Colonic mucosa (tissue), 4 donors: ENCODE measurements at regions not wholly inside any gene's neighbourhood (a gene's known extent, or its start where the extent isn't known, plus 50 kb on each side); places are given as distances from the start of the nearest gene placed in this dataset.
"Not testable (repeated sequence)": the region's sequence is repeated elsewhere in the genome, so short reads cannot be mapped to it uniquely, and the experiment has no call there.

Experiments used
- DNase-seq: peaks from one replicate; pipeline ENCODE4 v3.0.0-alpha.2; 2020
- H3K27ac ChIP-seq: fragments of 200-600 bp; one replicate; pipeline ENCODE4 v1.8.0; 2021
- H3K27me3 ChIP-seq: fragments of 200-600 bp; one replicate; pipeline ENCODE4 v1.8.0; 2021
- H3K36me3 ChIP-seq: fragments of 200-600 bp; one replicate; pipeline ENCODE4 v1.8.0; 2021
- H3K4me1 ChIP-seq: fragments of 200-600 bp; one replicate; pipeline ENCODE4 v1.8.0; 2021; ENCODE audit warnings: mild to moderate bottlenecking
- H3K4me3 ChIP-seq: fragments of 200-600 bp; one replicate; pipeline ENCODE4 v1.8.0; 2021
- H3K9ac ChIP-seq, 2 donors: one replicate each; pipeline ENCODE4 v1.7.0; 2013; ENCODE audit warnings: control low read depth in 2 of 2, low read depth in 2 of 2, low read length in 2 of 2
- H3K9me3 ChIP-seq: fragments of 200-600 bp; one replicate; pipeline ENCODE4 v1.8.0; 2021
- intact Hi-C: fragments of 100-400 bp; cut with DNase I; formaldehyde crosslinking; loops from one replicate; pipeline ENCODE4 v1.14.1; 2022
- TF ChIP-seq, protein P1 (sequence below): fragments of 200-600 bp; IDR thresholded peaks from one replicate; pipeline ENCODE4 v1.8.0; 2022; ENCODE audit warnings: antibody characterized with exemption, mild to moderate bottlenecking
- donor health status: healthy.
- donor health status: DM: no; HTN: no; CAD: no.
- donor health status: DM: no; HTN: no; CAD: no.

DNA sequence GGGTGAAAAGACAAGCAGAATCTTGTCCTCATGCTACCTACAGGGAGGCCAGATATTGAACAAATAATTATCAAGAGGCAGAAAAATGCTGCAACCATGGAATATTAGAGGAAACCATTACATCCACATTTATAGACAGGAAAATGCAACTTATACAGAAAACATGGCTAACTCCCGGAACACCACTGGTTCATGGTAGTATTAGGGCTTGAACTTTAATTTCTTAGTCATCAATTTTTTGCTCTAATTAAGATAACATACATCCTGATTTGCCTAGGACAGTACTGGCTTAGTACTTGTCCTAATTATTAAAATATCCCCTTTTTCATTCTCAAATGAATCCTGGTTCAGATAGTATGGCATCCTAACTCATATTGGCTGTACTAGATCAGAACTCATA, 76.3 kb upstream of the TGFBR2 start:
- TF ChIP-seq, protein P1, sequence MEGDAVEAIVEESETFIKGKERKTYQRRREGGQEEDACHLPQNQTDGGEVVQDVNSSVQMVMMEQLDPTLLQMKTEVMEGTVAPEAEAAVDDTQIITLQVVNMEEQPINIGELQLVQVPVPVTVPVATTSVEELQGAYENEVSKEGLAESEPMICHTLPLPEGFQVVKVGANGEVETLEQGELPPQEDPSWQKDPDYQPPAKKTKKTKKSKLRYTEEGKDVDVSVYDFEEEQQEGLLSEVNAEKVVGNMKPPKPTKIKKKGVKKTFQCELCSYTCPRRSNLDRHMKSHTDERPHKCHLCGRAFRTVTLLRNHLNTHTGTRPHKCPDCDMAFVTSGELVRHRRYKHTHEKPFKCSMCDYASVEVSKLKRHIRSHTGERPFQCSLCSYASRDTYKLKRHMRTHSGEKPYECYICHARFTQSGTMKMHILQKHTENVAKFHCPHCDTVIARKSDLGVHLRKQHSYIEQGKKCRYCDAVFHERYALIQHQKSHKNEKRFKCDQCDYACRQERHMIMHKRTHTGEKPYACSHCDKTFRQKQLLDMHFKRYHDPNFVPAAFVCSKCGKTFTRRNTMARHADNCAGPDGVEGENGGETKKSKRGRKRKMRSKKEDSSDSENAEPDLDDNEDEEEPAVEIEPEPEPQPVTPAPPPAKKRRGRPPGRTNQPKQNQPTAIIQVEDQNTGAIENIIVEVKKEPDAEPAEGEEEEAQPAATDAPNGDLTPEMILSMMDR, result no peak
- Histone ChIP-seq H3K4me1 (no peaks in the 10 kb centered on the region), H3K36me3 (no peaks in the 10 kb centered on the region), H3K9me3 (no peaks in the 10 kb centered on the region), H3K27me3 (no peaks in the 10 kb centered on the region), H3K9ac (no peak overlapping the region), H3K27ac (no peak overlapping the region), H3K4me3 (no peak overlapping the region)
- DNase-seq, result no peak
- intact Hi-C loops, result no loop called here

DNA sequence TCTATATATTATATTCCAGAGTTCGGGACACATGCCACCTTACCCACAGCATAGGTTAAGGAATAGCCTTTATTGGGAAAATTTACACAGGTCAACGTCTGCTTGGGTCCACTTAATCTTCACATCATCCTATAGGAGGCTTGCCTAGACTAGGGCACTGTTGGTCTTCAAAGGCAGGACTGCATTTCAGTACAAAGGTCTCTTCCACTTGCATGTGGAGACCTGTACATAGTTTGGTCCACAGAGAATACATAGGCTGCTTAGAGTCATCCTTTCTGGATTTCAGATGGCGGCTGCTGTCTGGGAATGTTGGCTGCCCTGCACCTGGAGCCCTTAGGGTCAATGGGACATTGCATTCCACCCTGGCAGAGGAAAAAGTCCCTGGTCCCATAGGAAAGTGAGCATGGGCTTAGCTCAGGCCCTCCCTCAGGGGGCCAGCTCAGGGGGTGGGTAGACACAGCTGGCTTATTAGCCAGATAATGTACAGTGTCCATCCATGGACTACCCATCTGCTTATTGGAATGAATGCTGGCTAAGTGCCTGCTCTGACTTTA, 75.3 kb upstream of the TGFBR2 start:
- intact Hi-C loops, result no loop called here
- H3K36me3 ChIP-seq, result no peaks in the 10 kb centered on the region
- no peak overlapping the region for H3K4me3 ChIP-seq
- no peaks in the 10 kb centered on the region for H3K9me3 ChIP-seq
- TF ChIP-seq, protein P1, result no peak
- H3K27ac ChIP-seq, result no peak overlapping the region
- no peaks in the 10 kb centered on the region for H3K4me1 ChIP-seq
- H3K27me3 ChIP-seq, result no peaks in the 10 kb centered on the region
- DNase-seq, result no peak
- no peak overlapping the region for H3K9ac ChIP-seq

DNA sequence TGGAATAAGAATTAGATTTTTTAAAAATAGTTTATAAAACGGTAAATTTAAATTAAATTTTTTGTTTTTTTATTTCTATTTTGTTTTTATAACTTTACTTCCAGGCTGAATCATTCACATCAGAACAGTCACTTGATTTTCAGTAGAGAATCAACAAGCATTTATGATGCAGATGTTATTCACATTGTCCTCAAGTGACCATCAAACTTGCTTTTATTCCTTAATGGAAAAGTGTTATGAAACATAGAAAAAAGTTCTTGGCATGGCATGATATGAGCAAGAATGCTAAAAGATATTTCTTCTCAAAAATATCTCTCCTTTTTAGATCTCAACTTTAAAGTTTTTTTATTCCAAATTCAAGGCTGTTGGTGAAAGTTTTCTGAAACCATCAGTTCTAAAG, 70.9 kb upstream of the TGFBR2 start:
- no peaks in the 10 kb centered on the region for H3K36me3 ChIP-seq
- intact Hi-C loops, result no loop called here
- H3K9me3 ChIP-seq, result no peaks in the 10 kb centered on the region
- TF ChIP-seq, protein P1, result no peak
- H3K4me1 ChIP-seq, result no peaks in the 10 kb centered on the region
- no peak overlapping the region for H3K4me3 ChIP-seq
- no peak overlapping the region for H3K9ac ChIP-seq
- no peaks in the 10 kb centered on the region for H3K27me3 ChIP-seq
- DNase-seq, result no peak
- H3K27ac ChIP-seq, result no peak overlapping the region

DNA sequence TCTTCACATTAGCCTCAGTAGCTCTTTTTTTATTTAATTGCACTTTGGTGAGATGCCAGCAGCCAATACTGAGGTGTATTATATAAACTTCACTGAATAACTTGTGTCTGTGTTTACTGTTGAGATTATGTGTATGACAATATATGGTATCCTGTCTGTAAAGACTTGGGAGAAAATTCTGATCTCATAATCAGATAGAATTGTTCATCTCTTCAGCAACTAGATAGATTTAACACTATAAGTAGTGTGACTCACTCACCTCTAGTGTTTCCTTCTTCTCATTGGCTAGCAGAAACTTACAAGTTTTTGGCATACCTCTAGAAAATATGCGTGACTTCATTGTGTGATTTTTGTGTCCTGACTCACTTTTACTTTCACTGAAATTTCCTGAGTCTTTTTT, 67.6 kb upstream of the TGFBR2 start:
- Histone ChIP-seq H3K4me1 (no peaks in the 10 kb centered on the region), H3K9me3 (no peaks in the 10 kb centered on the region), H3K4me3 (no peak overlapping the region), H3K27ac (no peak overlapping the region), H3K9ac (no peak overlapping the region), H3K27me3 (no peaks in the 10 kb centered on the region), H3K36me3 (no peaks in the 10 kb centered on the region)
- no peak for DNase-seq
- intact Hi-C loops, result no loop called here
- TF ChIP-seq, protein P1, result no peak

DNA sequence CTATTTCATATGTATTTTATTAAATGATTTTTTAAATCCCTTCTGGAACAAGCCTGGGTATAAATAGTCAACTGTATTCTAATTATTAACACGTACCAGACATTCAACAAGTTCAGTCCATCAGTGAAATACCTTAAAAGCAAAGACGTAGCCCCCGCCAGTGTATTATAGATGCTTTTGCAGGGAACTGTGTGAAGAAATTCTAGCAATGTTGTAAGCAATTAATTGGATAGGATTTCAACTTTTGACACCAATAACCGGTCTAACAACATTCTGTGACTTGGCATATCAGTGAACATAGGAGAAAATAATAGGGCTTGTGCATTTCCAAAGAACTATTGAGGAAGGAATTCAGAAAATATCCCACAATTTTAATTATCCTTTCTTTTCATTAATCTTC, 67.2 kb upstream of the TGFBR2 start:
- H3K27ac ChIP-seq, result no peak overlapping the region
- H3K9me3 ChIP-seq, result no peaks in the 10 kb centered on the region
- intact Hi-C loops, result no loop called here
- TF ChIP-seq, protein P1, result no peak
- H3K9ac ChIP-seq, result no peak overlapping the region
- no peaks in the 10 kb centered on the region for H3K27me3 ChIP-seq
- H3K4me1 ChIP-seq, result no peaks in the 10 kb centered on the region
- H3K4me3 ChIP-seq, result no peak overlapping the region
- no peaks in the 10 kb centered on the region for H3K36me3 ChIP-seq
- no peak for DNase-seq

DNA sequence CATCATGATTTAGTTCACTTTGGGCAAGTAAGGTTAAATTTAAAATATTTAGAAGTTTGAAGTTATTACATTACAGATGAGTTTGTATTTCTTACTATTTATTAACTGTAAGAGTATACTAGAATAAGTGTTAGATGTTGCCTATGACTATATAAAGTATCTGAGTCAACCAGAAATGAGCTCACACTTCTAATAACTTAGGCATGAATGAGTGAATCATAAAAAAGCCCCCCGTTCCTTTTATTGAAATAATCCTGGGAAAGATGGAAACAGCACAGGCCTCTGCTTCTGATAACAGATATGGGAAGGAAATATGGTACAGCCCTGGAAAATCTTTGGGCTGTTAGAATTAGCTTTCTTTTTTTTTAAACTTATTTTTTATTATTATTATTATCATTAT, 66.6 kb upstream of the TGFBR2 start:
- H3K9me3 ChIP-seq, result no peaks in the 10 kb centered on the region
- TF ChIP-seq, protein P1, result no peak
- no peaks in the 10 kb centered on the region for H3K36me3 ChIP-seq
- no peak overlapping the region for H3K4me3 ChIP-seq
- intact Hi-C loops, result no loop called here
- no peaks in the 10 kb centered on the region for H3K27me3 ChIP-seq
- no peak for DNase-seq
- H3K9ac ChIP-seq, result no peak overlapping the region
- H3K4me1 ChIP-seq, result no peaks in the 10 kb centered on the region
- H3K27ac ChIP-seq, result no peak overlapping the region

GRCh38 chr3:30541156-30541555, 65.2 kb upstream of the TGFBR2 start:
- H3K4me3 ChIP-seq, H3K36me3 ChIP-seq, H3K9ac ChIP-seq, H3K9me3 ChIP-seq, intact Hi-C loops, DNase-seq, H3K27ac ChIP-seq, H3K4me1 ChIP-seq, H3K27me3 ChIP-seq: not testable (repeated sequence)
